ENCODE measurements at regions not wholly inside any gene's neighbourhood (a gene's known extent, or its start where the extent isn't known, plus 50 kb on each side); places are given as distances from the start of the nearest gene placed in this dataset.
"Not testable (repeated sequence)": the region's sequence is repeated elsewhere in the genome, so short reads cannot be mapped to it uniquely, and the experiment has no call there.

DNA sequence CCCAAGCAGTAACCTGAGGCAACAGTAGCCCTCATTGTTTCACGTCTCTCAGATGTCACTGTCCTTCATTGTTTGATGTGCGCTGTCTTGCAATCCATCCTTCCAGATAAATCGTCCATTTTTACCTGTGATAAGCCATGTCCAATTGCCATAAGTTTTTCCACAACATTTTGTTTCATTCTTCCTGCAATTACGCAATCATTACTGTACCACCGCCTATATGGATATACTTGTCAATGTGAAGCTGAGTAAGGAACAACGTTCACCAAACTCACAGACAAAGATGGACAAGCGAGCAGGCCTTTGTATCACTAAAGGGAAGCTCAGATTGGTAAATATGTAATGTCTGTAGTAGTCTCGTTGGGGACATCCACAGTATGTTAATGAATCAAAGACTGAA is 452.5 kb upstream of the NDN start:
- H3K4me1 ChIP-seq (ENCODE audit: control insufficient read depth, insufficient read depth, low read length); H3K27ac ChIP-seq (ENCODE audit: control insufficient read depth, insufficient read depth); H3K9ac ChIP-seq (ENCODE audit: control insufficient read depth, insufficient read depth, low read length); ATAC-seq; RAD21 ChIA-PET (ENCODE audit: unreplicated experiment); H4K20me1 ChIP-seq (ENCODE audit: control insufficient read depth, insufficient read depth); H3K79me2 ChIP-seq (ENCODE audit: control insufficient read depth, insufficient read depth, low read length); H2AFZ ChIP-seq (ENCODE audit: control insufficient read depth, low read depth, low read length); intact Hi-C loops (cut with micrococcal nuclease; ENCODE audit: unreplicated experiment); CTCF ChIA-PET; in situ Hi-C loops (cut with MboI); FAIRE-seq; SMC1A ChIA-PET (ENCODE audit: uncharacterized antibody, unreplicated experiment); BruUV-seq (replicated peaks); H3K9me3 ChIP-seq (replicated peaks; ENCODE audit: control insufficient read depth, insufficient read depth, low read length); H3K4me2 ChIP-seq (ENCODE audit: control insufficient read depth, insufficient read depth); DNase-seq (ENCODE audit: low read depth, low spot score); H3K4me3 ChIP-seq; POLR2A ChIA-PET; H3K36me3 ChIP-seq (ENCODE audit: control insufficient read depth in 2 of 2, insufficient read depth in 2 of 2, low read length in 1 of 2); H3K27me3 ChIP-seq (replicated peaks in 1 of 2; ENCODE audit: control insufficient read depth in 2 of 2, insufficient read depth in 2 of 2, low read length in 1 of 2): not testable (repeated sequence)
- 37% methylated on average over 8 of the region's 8 CpGs for whole genome bisulfite sequencing (ENCODE audit: insufficient coverage, insufficient replicate concordance, low lambda C conversion rate, missing lambda C conversion rate)

DNA sequence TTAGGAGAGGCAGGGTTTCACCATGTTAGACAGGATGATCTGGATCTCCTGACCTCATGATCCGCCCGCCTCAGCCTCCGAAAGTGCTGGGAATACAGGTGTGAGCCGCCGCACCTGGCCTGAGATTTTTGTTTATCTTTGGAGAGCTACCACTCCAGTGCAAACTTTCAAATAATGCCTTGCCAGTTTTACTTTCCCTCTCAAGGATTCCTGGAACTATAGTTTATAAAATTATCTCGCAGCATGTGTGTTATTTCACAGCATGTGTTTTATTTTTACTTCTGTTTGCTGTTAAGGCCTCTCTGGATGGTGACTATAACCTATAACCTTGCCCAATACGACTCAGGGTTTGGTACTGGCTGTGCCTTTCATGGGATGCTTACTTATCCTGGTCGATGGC is 458.0 kb upstream of the NDN start:
- intact Hi-C loops (cut with micrococcal nuclease; ENCODE audit: unreplicated experiment); DNase-seq (ENCODE audit: low read depth, low spot score); H3K4me1 ChIP-seq (ENCODE audit: control insufficient read depth, insufficient read depth, low read length); ATAC-seq; H3K27ac ChIP-seq (ENCODE audit: control insufficient read depth, insufficient read depth); BruUV-seq (replicated peaks); POLR2A ChIA-PET; H3K36me3 ChIP-seq (ENCODE audit: control insufficient read depth in 2 of 2, insufficient read depth in 2 of 2, low read length in 1 of 2); SMC1A ChIA-PET (ENCODE audit: uncharacterized antibody, unreplicated experiment); H3K9ac ChIP-seq (ENCODE audit: control insufficient read depth, insufficient read depth, low read length); H3K27me3 ChIP-seq (replicated peaks in 1 of 2; ENCODE audit: control insufficient read depth in 2 of 2, insufficient read depth in 2 of 2, low read length in 1 of 2); H4K20me1 ChIP-seq (ENCODE audit: control insufficient read depth, insufficient read depth); H3K79me2 ChIP-seq (ENCODE audit: control insufficient read depth, insufficient read depth, low read length); H3K4me3 ChIP-seq; in situ Hi-C loops (cut with MboI); H3K9me3 ChIP-seq (replicated peaks; ENCODE audit: control insufficient read depth, insufficient read depth, low read length); H3K4me2 ChIP-seq (ENCODE audit: control insufficient read depth, insufficient read depth); H2AFZ ChIP-seq (ENCODE audit: control insufficient read depth, low read depth, low read length); RAD21 ChIA-PET (ENCODE audit: unreplicated experiment); FAIRE-seq; CTCF ChIA-PET: not testable (repeated sequence)
- WGBS (ENCODE audit: insufficient coverage, insufficient replicate concordance, low lambda C conversion rate, missing lambda C conversion rate) = 37% methylated on average over 8 of the region's 8 CpGs

DNA sequence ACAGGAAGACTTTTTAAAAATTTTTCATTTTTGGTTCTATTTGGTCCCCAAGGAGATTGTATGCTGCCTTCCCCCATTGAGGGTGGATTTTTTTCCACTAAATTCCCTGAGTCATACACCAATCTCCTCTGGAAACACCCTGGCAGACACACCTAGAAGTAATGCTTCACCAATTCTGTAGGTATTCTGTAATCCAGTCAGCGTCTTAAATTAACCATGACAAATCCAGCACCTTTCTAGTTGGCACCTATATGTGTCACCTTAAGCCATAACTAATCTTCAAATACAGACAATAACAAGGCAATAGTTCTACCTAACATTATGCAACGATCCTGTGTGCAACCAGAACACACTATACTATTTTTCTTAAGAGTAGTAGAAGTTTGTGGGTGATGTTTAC is 459.1 kb upstream of the NDN start:
- H2AFZ ChIP-seq (ENCODE audit: control insufficient read depth, low read depth, low read length) = no peak overlapping the region
- H3K27ac ChIP-seq (ENCODE audit: control insufficient read depth, insufficient read depth) = no peak overlapping the region
- BruUV-seq (replicated peaks) = no TSS peak
- no peaks in the 10 kb centered on the region for H3K36me3 ChIP-seq (ENCODE audit: control insufficient read depth in 2 of 2, insufficient read depth in 2 of 2, low read length in 1 of 2)
- H3K4me3 ChIP-seq = no peak overlapping the region
- no peak overlapping the region for H3K4me2 ChIP-seq (ENCODE audit: control insufficient read depth, insufficient read depth)
- ATAC-seq = no peak
- RAD21 ChIA-PET (ENCODE audit: unreplicated experiment) = no interaction called here
- H3K9me3 ChIP-seq (replicated peaks; ENCODE audit: control insufficient read depth, insufficient read depth, low read length) = no peaks in the 10 kb centered on the region
- 3% methylated on average over 2 of the region's 2 CpGs for WGBS (ENCODE audit: insufficient coverage, insufficient replicate concordance, low lambda C conversion rate, missing lambda C conversion rate)
- intact Hi-C loops (cut with micrococcal nuclease; ENCODE audit: unreplicated experiment) = no loop called here
- H3K4me1 ChIP-seq (ENCODE audit: control insufficient read depth, insufficient read depth, low read length) = no peaks in the 10 kb centered on the region
- in situ Hi-C loops (cut with MboI) = no loop called here
- no peak for FAIRE-seq
- no peak for DNase-seq (ENCODE audit: low read depth, low spot score)
- POLR2A ChIA-PET = no interaction called here
- SMC1A ChIA-PET (ENCODE audit: uncharacterized antibody, unreplicated experiment) = no interaction called here
- no peaks in the 10 kb centered on the region for H3K79me2 ChIP-seq (ENCODE audit: control insufficient read depth, insufficient read depth, low read length)
- CTCF ChIA-PET = no interaction called here
- H3K9ac ChIP-seq (ENCODE audit: control insufficient read depth, insufficient read depth, low read length) = no peak overlapping the region
- H4K20me1 ChIP-seq (ENCODE audit: control insufficient read depth, insufficient read depth) = no peaks in the 10 kb centered on the region
- no peaks in the 10 kb centered on the region for H3K27me3 ChIP-seq (replicated peaks in 1 of 2; ENCODE audit: control insufficient read depth in 2 of 2, insufficient read depth in 2 of 2, low read length in 1 of 2)
- TF ChIP-seq CREM (IDR thresholded peaks at IDR 0.05; ENCODE audit: low read depth) = no peak
- TF ChIP-seq, protein P1, sequence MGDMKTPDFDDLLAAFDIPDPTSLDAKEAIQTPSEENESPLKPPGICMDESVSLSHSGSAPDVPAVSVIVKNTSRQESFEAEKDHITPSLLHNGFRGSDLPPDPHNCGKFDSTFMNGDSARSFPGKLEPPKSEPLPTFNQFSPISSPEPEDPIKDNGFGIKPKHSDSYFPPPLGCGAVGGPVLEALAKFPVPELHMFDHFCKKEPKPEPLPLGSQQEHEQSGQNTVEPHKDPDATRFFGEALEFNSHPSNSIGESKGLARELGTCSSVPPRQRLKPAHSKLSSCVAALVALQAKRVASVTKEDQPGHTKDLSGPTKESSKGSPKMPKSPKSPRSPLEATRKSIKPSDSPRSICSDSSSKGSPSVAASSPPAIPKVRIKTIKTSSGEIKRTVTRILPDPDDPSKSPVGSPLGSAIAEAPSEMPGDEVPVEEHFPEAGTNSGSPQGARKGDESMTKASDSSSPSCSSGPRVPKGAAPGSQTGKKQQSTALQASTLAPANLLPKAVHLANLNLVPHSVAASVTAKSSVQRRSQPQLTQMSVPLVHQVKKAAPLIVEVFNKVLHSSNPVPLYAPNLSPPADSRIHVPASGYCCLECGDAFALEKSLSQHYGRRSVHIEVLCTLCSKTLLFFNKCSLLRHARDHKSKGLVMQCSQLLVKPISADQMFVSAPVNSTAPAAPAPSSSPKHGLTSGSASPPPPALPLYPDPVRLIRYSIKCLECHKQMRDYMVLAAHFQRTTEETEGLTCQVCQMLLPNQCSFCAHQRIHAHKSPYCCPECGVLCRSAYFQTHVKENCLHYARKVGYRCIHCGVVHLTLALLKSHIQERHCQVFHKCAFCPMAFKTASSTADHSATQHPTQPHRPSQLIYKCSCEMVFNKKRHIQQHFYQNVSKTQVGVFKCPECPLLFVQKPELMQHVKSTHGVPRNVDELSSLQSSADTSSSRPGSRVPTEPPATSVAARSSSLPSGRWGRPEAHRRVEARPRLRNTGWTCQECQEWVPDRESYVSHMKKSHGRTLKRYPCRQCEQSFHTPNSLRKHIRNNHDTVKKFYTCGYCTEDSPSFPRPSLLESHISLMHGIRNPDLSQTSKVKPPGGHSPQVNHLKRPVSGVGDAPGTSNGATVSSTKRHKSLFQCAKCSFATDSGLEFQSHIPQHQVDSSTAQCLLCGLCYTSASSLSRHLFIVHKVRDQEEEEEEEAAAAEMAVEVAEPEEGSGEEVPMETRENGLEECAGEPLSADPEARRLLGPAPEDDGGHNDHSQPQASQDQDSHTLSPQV (IDR thresholded peaks at IDR 0.05) = no peak
- TF ChIP-seq NR2C1 (IDR thresholded peaks at IDR 0.05) = no peak
- no peak for TF ChIP-seq ZBED1 (IDR thresholded peaks at IDR 0.05; ENCODE audit: borderline replicate concordance)
- TF ChIP-seq, protein P2, sequence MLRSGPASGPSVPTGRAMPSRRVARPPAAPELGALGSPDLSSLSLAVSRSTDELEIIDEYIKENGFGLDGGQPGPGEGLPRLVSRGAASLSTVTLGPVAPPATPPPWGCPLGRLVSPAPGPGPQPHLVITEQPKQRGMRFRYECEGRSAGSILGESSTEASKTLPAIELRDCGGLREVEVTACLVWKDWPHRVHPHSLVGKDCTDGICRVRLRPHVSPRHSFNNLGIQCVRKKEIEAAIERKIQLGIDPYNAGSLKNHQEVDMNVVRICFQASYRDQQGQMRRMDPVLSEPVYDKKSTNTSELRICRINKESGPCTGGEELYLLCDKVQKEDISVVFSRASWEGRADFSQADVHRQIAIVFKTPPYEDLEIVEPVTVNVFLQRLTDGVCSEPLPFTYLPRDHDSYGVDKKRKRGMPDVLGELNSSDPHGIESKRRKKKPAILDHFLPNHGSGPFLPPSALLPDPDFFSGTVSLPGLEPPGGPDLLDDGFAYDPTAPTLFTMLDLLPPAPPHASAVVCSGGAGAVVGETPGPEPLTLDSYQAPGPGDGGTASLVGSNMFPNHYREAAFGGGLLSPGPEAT (IDR thresholded peaks at IDR 0.05; ENCODE audit: low read depth) = no peak
- TF ChIP-seq ZNF384 (IDR thresholded peaks at IDR 0.05; ENCODE audit: borderline replicate concordance, low read depth, low read length) = no peak

Measured in GM12878 (cell line).